ENCODE measurements at regions not wholly inside any gene's neighbourhood (a gene's known extent, or its start where the extent isn't known, plus 50 kb on each side); places are given as distances from the start of the nearest gene placed in this dataset.

GRCh38 chr22:49081926-49082325, 745.7 kb downstream of the BRD1 start:
- no peaks in the 10 kb centered on the region for H3K4me1 ChIP-seq
- no peaks in the 10 kb centered on the region for H3K9me3 ChIP-seq
- peaks cover 0 to 30% of the 10 kb centered on the region in 2 donors for H3K27me3 ChIP-seq
- no peak overlapping the region for H3K4me3 ChIP-seq
- DNase-seq (no peak), ATAC-seq (no peak)
- TF ChIP-seq CTCF (IDR thresholded peaks at IDR 0.05) = no peak
- intact Hi-C loops (cut with DNase I) = no loop called here
- no peaks in the 10 kb centered on the region for H3K36me3 ChIP-seq
- H3K27ac ChIP-seq = no peak overlapping the region

GRCh38 chr22:49081261-49081666, 746.4 kb downstream of the BRD1 start:
- TF ChIP-seq CTCF (IDR thresholded peaks at IDR 0.05) = no peak
- H3K36me3 ChIP-seq = no peaks in the 10 kb centered on the region
- no peak overlapping the region for H3K4me3 ChIP-seq
- no peaks in the 10 kb centered on the region for H3K9me3 ChIP-seq
- intact Hi-C loops (cut with DNase I) = no loop called here
- DNase-seq = no peak
- no peak overlapping the region for H3K27ac ChIP-seq
- ATAC-seq = no peak
- H3K27me3 ChIP-seq = peaks cover 0 to 27% of the 10 kb centered on the region in 2 donors
- H3K4me1 ChIP-seq = no peaks in the 10 kb centered on the region

DNA sequence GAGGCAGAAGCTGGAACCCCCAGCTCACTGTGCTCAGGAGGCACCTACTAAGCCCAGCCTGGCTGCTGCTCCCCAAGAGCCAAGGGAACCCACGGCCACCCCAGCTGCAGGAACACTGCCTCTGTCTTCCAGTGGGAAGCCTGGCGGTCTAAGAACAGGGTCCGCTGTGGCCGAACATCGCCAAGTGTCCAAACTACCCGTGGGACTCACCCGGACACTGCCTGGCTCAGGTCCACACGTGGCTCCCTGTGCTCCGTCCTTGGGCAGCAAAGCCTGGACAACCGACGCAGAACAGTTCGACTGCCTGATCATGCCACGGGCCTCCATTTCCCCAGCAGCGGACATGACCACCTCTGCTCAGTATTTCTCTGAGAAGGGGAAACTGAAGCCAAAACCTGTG, 747.0 kb downstream of the BRD1 start:
- Histone ChIP-seq H3K4me1 (no peaks in the 10 kb centered on the region), H3K27ac (no peak overlapping the region), H3K4me3 (no peak overlapping the region), H3K27me3 (peaks cover 0 to 21% of the 10 kb centered on the region in 2 donors), H3K9me3 (no peaks in the 10 kb centered on the region), H3K36me3 (no peaks in the 10 kb centered on the region)
- no peak for DNase-seq
- TF ChIP-seq CTCF (IDR thresholded peaks at IDR 0.05) = no peak
- intact Hi-C loops (cut with DNase I) = no loop called here
- ATAC-seq = no peak

DNA sequence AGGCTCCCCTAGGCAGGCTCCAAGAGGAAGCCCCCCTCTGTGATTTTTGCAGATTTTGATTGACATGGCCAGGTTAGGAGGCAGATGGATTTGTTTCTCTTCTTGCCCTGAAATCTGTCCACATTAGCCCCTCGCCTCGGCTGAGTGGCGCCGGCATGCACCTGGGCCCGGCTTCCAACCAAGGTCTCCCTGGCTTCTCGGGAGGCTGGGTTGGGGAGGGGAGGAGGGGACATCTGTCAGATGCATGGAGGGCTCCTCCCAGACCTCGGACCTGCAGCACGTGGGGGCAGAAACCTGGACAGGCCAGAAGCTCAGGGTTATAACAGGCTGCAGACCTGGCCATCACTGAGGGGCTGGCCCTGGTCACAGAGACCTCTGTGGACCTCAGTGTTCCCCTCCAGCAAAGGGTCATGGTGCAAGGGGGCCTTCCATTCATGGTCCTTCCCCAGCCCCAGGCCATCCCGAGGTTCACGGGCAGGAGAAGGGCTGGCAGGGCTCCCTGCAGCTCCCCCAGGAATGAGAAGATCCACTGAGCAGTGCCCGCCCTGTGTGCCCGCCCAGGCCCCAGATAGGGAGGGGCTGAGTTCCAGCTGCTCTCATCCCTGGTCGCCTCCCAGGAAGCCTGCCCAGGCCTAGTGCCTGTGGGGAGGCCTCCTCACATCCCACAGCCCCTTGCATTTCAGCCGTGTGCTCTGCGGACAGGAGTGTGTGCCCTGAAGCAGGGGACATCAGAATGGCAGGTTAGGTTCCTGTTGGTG, 747.8 kb downstream of the BRD1 start:
- H3K9me3 ChIP-seq = no peaks in the 10 kb centered on the region
- intact Hi-C loops (cut with DNase I) = no loop called here
- no peak overlapping the region for H3K4me3 ChIP-seq
- H3K4me1 ChIP-seq = no peaks in the 10 kb centered on the region
- H3K27me3 ChIP-seq = peaks cover 0 to 17% of the 10 kb centered on the region in 2 donors
- ATAC-seq (no peak), DNase-seq (no peak)
- TF ChIP-seq CTCF (IDR thresholded peaks at IDR 0.05) = no peak
- no peaks in the 10 kb centered on the region for H3K36me3 ChIP-seq
- no peak overlapping the region for H3K27ac ChIP-seq

- Histone ChIP-seq H3K27me3 (peaks cover 0 to 17% of the 10 kb centered on the region in 2 donors), H3K27ac (no peak overlapping the region), H3K9me3 (no peaks in the 10 kb centered on the region), H3K36me3 (no peaks in the 10 kb centered on the region), H3K4me1 (no peaks in the 10 kb centered on the region), H3K4me3 (no peak overlapping the region)
- DNase-seq (no peak), ATAC-seq (no peak)
- no peak for TF ChIP-seq CTCF (IDR thresholded peaks at IDR 0.05)
- intact Hi-C loops (cut with DNase I) = no loop called here
These were observed 748.5 kb downstream of the BRD1 start for GRCh38 chr22:49079027-49079725.

Measured in left lung (tissue), 4 donors.